HEK293 (cell line): ENCODE measurements at regions not wholly inside any gene's neighbourhood (a gene's known extent, or its start where the extent isn't known, plus 50 kb on each side); places are given as distances from the start of the nearest gene placed in this dataset.

ENCODE experiments used
- CTCF ChIA-PET: fragments of 350-600 bp; formaldehyde crosslinking; extraction: SDS; loops from one replicate; lab custom pipeline; 2021; ENCODE audit warnings: antibody characterized with exemption; lab: Yijun Ruan, JAX
- POLR2A ChIA-PET: fragments of 300-600 bp; formaldehyde crosslinking; extraction: SDS; loops from one replicate; lab custom pipeline; 2020; ENCODE audit warnings: antibody characterized with exemption, inconsistent platforms; lab: Yijun Ruan, JAX
- H3K27ac ChIP-seq: fragments of 200-500 bp; sonication (Bioruptor generic); 2 replicates; pipeline ENCODE4 v1.5.1; 2014; ENCODE audit warnings: low read depth, low read length, control low read depth, inconsistent platforms; ENCODE audit errors: extremely low read depth
- H3K36me3 ChIP-seq, 2 experiments: fragments of 200-500 bp in 1 of 2; sonication (Bioruptor generic) in 1 of 2; 1 replicate in 1 of 2; 2 replicates in 1 of 2; pipeline ENCODE4 v1.5.1; 2014 to 2017; ENCODE audit warnings: inconsistent platforms in 2 of 2, low read length in 2 of 2; ENCODE audit not compliant: control insufficient read depth in 2 of 2, insufficient read depth in 1 of 2
- H3K4me1 ChIP-seq: fragments of 200-500 bp; sonication (Bioruptor generic); 2 replicates; pipeline ENCODE4 v1.5.1; 2014; ENCODE audit warnings: mild to moderate bottlenecking, low read length, inconsistent platforms; ENCODE audit not compliant: control insufficient read depth, insufficient read depth
- H3K4me3 ChIP-seq: 2 replicates; pipeline ENCODE4 v1.5.1; 2011; ENCODE audit warnings: low read depth, mild to moderate bottlenecking, control low read depth, low read length, moderate library complexity
- H3K9me3 ChIP-seq: fragments of 200-500 bp; sonication (Bioruptor generic); 2 replicates; pipeline ENCODE4 v1.5.1; 2014; ENCODE audit warnings: low read depth, low read length, inconsistent platforms; ENCODE audit not compliant: control insufficient read depth, insufficient read depth
- KLF10 ChIP-seq: fragments of 450-650 bp; IDR thresholded peaks from 2 replicates; pipeline ENCODE4 v1.5.1; 2018; ENCODE audit warnings: missing biosample characterization, mild to moderate bottlenecking, missing genetic modification characterization
- OSR2 ChIP-seq: fragments of 450-650 bp; formaldehyde crosslinking; IDR thresholded peaks from 2 replicates; pipeline ENCODE4 v1.5.1; 2016; ENCODE audit warnings: missing biosample characterization, missing genetic modification characterization
- SP7 ChIP-seq: fragments of 450-650 bp; formaldehyde crosslinking; IDR thresholded peaks from 2 replicates; pipeline ENCODE4 v1.5.1; 2016; ENCODE audit warnings: missing biosample characterization, missing genetic modification characterization
- ZNF138 ChIP-seq: fragments of 450-650 bp; formaldehyde crosslinking; IDR thresholded peaks from 2 replicates; pipeline ENCODE4 v1.5.1; 2016; ENCODE audit warnings: missing biosample characterization, missing genetic modification characterization, borderline replicate concordance
- ZNF148 ChIP-seq: fragments of 450-650 bp; formaldehyde crosslinking; IDR thresholded peaks from 2 replicates; pipeline ENCODE4 v1.5.0; 2017; ENCODE audit warnings: missing biosample characterization, missing genetic modification characterization, borderline replicate concordance
- ZNF175 ChIP-seq: fragments of 450-650 bp; formaldehyde crosslinking; IDR thresholded peaks from 2 replicates; pipeline ENCODE4 v1.5.1; 2016; ENCODE audit warnings: missing biosample characterization, missing genetic modification characterization
- ZNF184 ChIP-seq: fragments of 450-650 bp; IDR thresholded peaks from 2 replicates; pipeline ENCODE4 v1.5.1; 2018; ENCODE audit warnings: missing biosample characterization, mild to moderate bottlenecking, missing genetic modification characterization
- ZNF23 ChIP-seq: fragments of 450-650 bp; formaldehyde crosslinking; IDR thresholded peaks from 2 replicates; pipeline ENCODE4 v1.5.1; 2016; ENCODE audit warnings: missing biosample characterization, missing genetic modification characterization, borderline replicate concordance
- ZNF248 ChIP-seq: fragments of 450-650 bp; formaldehyde crosslinking; IDR thresholded peaks from 2 replicates; pipeline ENCODE4 v1.5.1; 2017; ENCODE audit warnings: missing biosample characterization, missing genetic modification characterization
- ZNF416 ChIP-seq: fragments of 450-650 bp; formaldehyde crosslinking; IDR thresholded peaks from 2 replicates; pipeline ENCODE4 v1.5.1; 2016; ENCODE audit warnings: missing biosample characterization, missing genetic modification characterization
- ZNF48 ChIP-seq: fragments of 450-650 bp; formaldehyde crosslinking; IDR thresholded peaks from 2 replicates; pipeline ENCODE4 v1.5.1; 2016; ENCODE audit warnings: missing biosample characterization, missing genetic modification characterization
- ZNF501 ChIP-seq: fragments of 450-650 bp; formaldehyde crosslinking; IDR thresholded peaks from 2 replicates; pipeline ENCODE4 v1.5.1; 2016; ENCODE audit warnings: missing biosample characterization, missing genetic modification characterization
- ZNF521 ChIP-seq: fragments of 450-650 bp; formaldehyde crosslinking; IDR thresholded peaks from 2 replicates; pipeline ENCODE4 v1.5.1; 2017; ENCODE audit warnings: missing biosample characterization, mild to moderate bottlenecking, missing genetic modification characterization
- ZNF654 ChIP-seq: fragments of 450-650 bp; formaldehyde crosslinking; IDR thresholded peaks from 2 replicates; pipeline ENCODE4 v1.5.1; 2016; ENCODE audit warnings: low read depth, missing biosample characterization, missing genetic modification characterization
- ZNF670 ChIP-seq: fragments of 450-650 bp; formaldehyde crosslinking; IDR thresholded peaks from 2 replicates; pipeline ENCODE4 v1.5.1; 2016; ENCODE audit warnings: missing biosample characterization, missing genetic modification characterization, low read depth
- ZNF707 ChIP-seq: fragments of 450-650 bp; formaldehyde crosslinking; IDR thresholded peaks from 2 replicates; pipeline ENCODE4 v1.5.1; 2016; ENCODE audit warnings: missing biosample characterization, missing genetic modification characterization
- ZSCAN18 ChIP-seq: fragments of 450-650 bp; formaldehyde crosslinking; IDR thresholded peaks from 2 replicates; pipeline ENCODE4 v1.5.1; 2016; ENCODE audit warnings: missing biosample characterization, missing genetic modification characterization

GRCh38 chr9:81303658-81304057 is 385.7 kb downstream of the TLE1 start:
- no peak overlapping the region for H3K27ac ChIP-seq
- H3K4me3 ChIP-seq = no peak overlapping the region
- no peaks in the 10 kb centered on the region for H3K4me1 ChIP-seq
- CTCF ChIA-PET = interaction anchor here (0.6 kb wide), 1 partner anchor 1343 kb away, joined by 5 read pairs; no protein-coding TSS in a partner anchor
- TF ChIP-seq ZNF148 = no peak
- no peak for TF ChIP-seq ZNF175 (tag by site-specific recombination)
- TF ChIP-seq ZNF23 (tag by site-specific recombination) = no peak
- TF ChIP-seq, all 188 proteins: peak for 0
- Histone ChIP-seq H3K36me3 (no peaks in the 10 kb centered on the region), H3K9me3 (no peaks in the 10 kb centered on the region)
- POLR2A ChIA-PET = no interaction called here

GRCh38 chr9:81293651-81294050 is 395.7 kb downstream of the TLE1 start:
- Histone ChIP-seq H3K36me3 (no peaks in the 10 kb centered on the region), H3K9me3 (no peaks in the 10 kb centered on the region), H3K4me1 (no peaks in the 10 kb centered on the region), H3K27ac (no peak overlapping the region), H3K4me3 (no peak overlapping the region)
- ChIA-PET CTCF (no interaction called here), POLR2A (no interaction called here)
- TF ChIP-seq KLF10 (tag by site-specific recombination) (no peak), ZNF654 (tag by site-specific recombination) (no peak), ZNF248 (no peak), ZNF48 (tag by site-specific recombination) (no peak), ZNF670 (tag by site-specific recombination) (no peak), SP7 (tag by site-specific recombination) (no peak), OSR2 (tag by site-specific recombination) (no peak), ZNF138 (no peak), ZNF184 (tag by site-specific recombination) (no peak), ZNF521 (tag by site-specific recombination) (no peak), ZNF501 (tag by site-specific recombination) (no peak), ZNF707 (no peak), ZSCAN18 (tag by site-specific recombination) (no peak), ZNF416 (no peak), ZNF148 (no peak)
